GM23338 (cell line): ENCODE measurements at regions not wholly inside any gene's neighbourhood (a gene's known extent, or its start where the extent isn't known, plus 50 kb on each side); places are given as distances from the start of the nearest gene placed in this dataset.

Experiments
- ATAC-seq: fragments of 200-7000 bp; cut with Tn5 transposase; 3 replicates; pipeline ENCODE4 v1.9.1; 2020
- DNase-seq: peaks from one replicate; pipeline ENCODE4 v3.0.0-alpha.2; 2015; ENCODE audit warnings: low spot score
- H2AFZ ChIP-seq: fragments of 200-600 bp; sonication (generic); 2 replicates; pipeline ENCODE4 v1.8.0; 2016; ENCODE audit warnings: antibody characterized with exemption, mild to moderate bottlenecking, moderate library complexity
- H3F3A ChIP-seq: fragments of 200-600 bp; sonication (generic); replicated peaks from 2 replicates; pipeline ENCODE4 v1.8.0; 2017; ENCODE audit warnings: antibody characterized with exemption, mixed run types, low read depth
- H3K27ac ChIP-seq: fragments of 200-600 bp; sonication (generic); 2 replicates; pipeline ENCODE4 v1.6.1; 2016; ENCODE audit warnings: low read depth
- H3K27me3 ChIP-seq: fragments of 200-600 bp; sonication (generic); 2 replicates; pipeline ENCODE4 v1.8.0; 2016; ENCODE audit warnings: mild to moderate bottlenecking, mixed run types, moderate library complexity; ENCODE audit not compliant: insufficient read depth
- H3K36me3 ChIP-seq: fragments of 200-600 bp; sonication (generic); 2 replicates; pipeline ENCODE4 v1.8.0; 2016; ENCODE audit warnings: mild to moderate bottlenecking; ENCODE audit not compliant: insufficient read depth
- H3K4me1 ChIP-seq: fragments of 200-600 bp; sonication (generic); 2 replicates; pipeline ENCODE4 v1.8.0; 2016; ENCODE audit warnings: mild to moderate bottlenecking, moderate library complexity; ENCODE audit not compliant: insufficient read depth
- H3K4me2 ChIP-seq: fragments of 200-600 bp; sonication (generic); 2 replicates; pipeline ENCODE4 v1.7.1; 2017; ENCODE audit warnings: mixed run types
- H3K4me3 ChIP-seq: fragments of 200-600 bp; sonication (generic); 2 replicates; pipeline ENCODE4 v1.6.1; 2016; ENCODE audit warnings: mixed run types
- H3K79me2 ChIP-seq: fragments of 200-600 bp; sonication (generic); replicated peaks from 2 replicates; pipeline ENCODE4 v1.8.0; 2017; ENCODE audit warnings: mild to moderate bottlenecking; ENCODE audit not compliant: insufficient read depth
- H3K9me2 ChIP-seq: fragments of 200-600 bp; sonication (generic); 2 replicates; pipeline ENCODE4 v1.8.0; 2017; ENCODE audit not compliant: insufficient read depth
- H4K20me1 ChIP-seq: fragments of 200-600 bp; sonication (generic); replicated peaks from 2 replicates; pipeline ENCODE4 v1.8.0; 2017; ENCODE audit warnings: mild to moderate bottlenecking; ENCODE audit not compliant: insufficient read depth
- H3K27ac Mint-ChIP-seq: 2 replicates; pipeline ENCODE4 v1.8.0; 2020; ENCODE audit warnings: inconsistent platforms, mild to moderate bottlenecking, moderate library complexity, mixed read lengths
- H3K27me3 Mint-ChIP-seq: 3 replicates; pipeline ENCODE4 v1.8.0; 2022; ENCODE audit warnings: low read depth, mild to moderate bottlenecking, moderate library complexity, mixed read lengths, inconsistent platforms; ENCODE audit not compliant: insufficient read depth, poor library complexity
- H3K36me3 Mint-ChIP-seq: 3 replicates; pipeline ENCODE4 v1.8.0; 2021; ENCODE audit warnings: low read depth, mild to moderate bottlenecking, inconsistent platforms, moderate library complexity, mixed read lengths
- H3K4me1 Mint-ChIP-seq: 3 replicates; pipeline ENCODE4 v1.8.0; 2020; ENCODE audit warnings: mild to moderate bottlenecking, inconsistent platforms, mixed read lengths
- H3K4me3 Mint-ChIP-seq: 3 replicates; pipeline ENCODE4 v1.8.0; 2021; ENCODE audit warnings: moderate library complexity, mild to moderate bottlenecking, inconsistent platforms, mixed read lengths
- H3K9me3 Mint-ChIP-seq: 3 replicates; pipeline ENCODE4 v1.8.0; 2020; ENCODE audit warnings: moderate library complexity, mild to moderate bottlenecking, inconsistent platforms, mixed read lengths
- CREB1 ChIP-seq: fragments of 250-450 bp; sonication (Bioruptor Pico); IDR thresholded peaks from 2 replicates; pipeline ENCODE4 v1.5.0; 2020; ENCODE audit warnings: low read depth, mild to moderate bottlenecking, moderate library complexity
- EZH2phosphoT487 ChIP-seq: fragments of 200-600 bp; sonication (generic); IDR thresholded peaks from one replicate; pipeline ENCODE4 v1.8.1; 2018; ENCODE audit warnings: antibody characterized with exemption; ENCODE audit not compliant: unreplicated experiment
- JUNB ChIP-seq: IDR thresholded peaks from one replicate; pipeline ENCODE4 v1.6.1; 2016; ENCODE audit warnings: antibody characterized with exemption; ENCODE audit not compliant: unreplicated experiment
- NANOG ChIP-seq: IDR thresholded peaks from 2 replicates; pipeline ENCODE4 v1.6.1; 2016; ENCODE audit warnings: antibody characterized with exemption, borderline replicate concordance
- STAT1 ChIP-seq: IDR thresholded peaks from one replicate; pipeline ENCODE4 v1.6.1; 2016; ENCODE audit warnings: antibody characterized with exemption; ENCODE audit not compliant: unreplicated experiment
- ZNF114 ChIP-seq: fragments of 250-450 bp; sonication (Bioruptor Pico); IDR thresholded peaks from 2 replicates; pipeline ENCODE4 v1.5.0; 2020; ENCODE audit warnings: mild to moderate bottlenecking, moderate library complexity
- ZNF331 ChIP-seq: fragments of 250-450 bp; sonication (Bioruptor Pico); IDR thresholded peaks from 2 replicates; pipeline ENCODE4 v1.5.0; 2020; ENCODE audit warnings: low read depth, mild to moderate bottlenecking, moderate library complexity
- ZNF462 ChIP-seq: fragments of 250-450 bp; sonication (Bioruptor Pico); IDR thresholded peaks from 2 replicates; pipeline ENCODE4 v1.5.0; 2020; ENCODE audit warnings: mild to moderate bottlenecking, moderate library complexity

GRCh38 chr3:103947062-103947461 lies 1419.6 kb upstream of the ALCAM start:
- no peak overlapping the region for H3K27ac ChIP-seq
- peak overlapping the region; percentile 34 for H2AFZ ChIP-seq
- no peaks in the 10 kb centered on the region for H3K4me1 Mint-ChIP-seq
- no peaks in the 10 kb centered on the region for H3K36me3 ChIP-seq
- H3K4me3 Mint-ChIP-seq: no peak overlapping the region
- no peak for DNase-seq
- no peaks in the 10 kb centered on the region for H3K27me3 ChIP-seq
- H3K4me3 ChIP-seq: no peak overlapping the region
- no peaks in the 10 kb centered on the region for H3K9me2 ChIP-seq
- no peaks in the 10 kb centered on the region for H3K79me2 ChIP-seq
- H3K27ac Mint-ChIP-seq: no peak overlapping the region
- H3K36me3 Mint-ChIP-seq: no peaks in the 10 kb centered on the region
- H3K4me2 ChIP-seq: no peak overlapping the region
- no peaks in the 10 kb centered on the region for H3F3A ChIP-seq
- H3K27me3 Mint-ChIP-seq: no peaks in the 10 kb centered on the region
- TF ChIP-seq JUNB: no peak
- TF ChIP-seq CREB1 (CRISPR knock-in tag): no peak
- no peak for TF ChIP-seq ZNF462 (CRISPR knock-in tag)
- no peaks in the 10 kb centered on the region for H3K4me1 ChIP-seq
- no peaks in the 10 kb centered on the region for H4K20me1 ChIP-seq
- no peaks in the 10 kb centered on the region for H3K9me3 Mint-ChIP-seq
- ATAC-seq: no peak

- no peak overlapping the region for H3K4me2 ChIP-seq
- no peaks in the 10 kb centered on the region for H3K36me3 ChIP-seq
- Mint-ChIP-seq H3K4me3 (no peak overlapping the region), H3K9me3 (no peaks in the 10 kb centered on the region), H3K36me3 (no peaks in the 10 kb centered on the region), H3K4me1 (peaks cover 3% of the 10 kb centered on the region; the same call in 1 of the 3 replicates), H3K27me3 (no peaks in the 10 kb centered on the region), H3K27ac (no peak overlapping the region)
- DNase-seq (no peak), ATAC-seq (no peak)
- no peaks in the 10 kb centered on the region for H3K79me2 ChIP-seq
- no peaks in the 10 kb centered on the region for H3K4me1 ChIP-seq
- H3F3A ChIP-seq: no peaks in the 10 kb centered on the region
- H3K4me3 ChIP-seq: no peak overlapping the region
- no peak overlapping the region for H2AFZ ChIP-seq
- H3K9me2 ChIP-seq: no peaks in the 10 kb centered on the region
- no peak overlapping the region for H3K27ac ChIP-seq
- no peaks in the 10 kb centered on the region for H3K27me3 ChIP-seq
- H4K20me1 ChIP-seq: no peaks in the 10 kb centered on the region
- TF ChIP-seq ZNF462 (CRISPR knock-in tag) (no peak), EZH2phosphoT487 (no peak), STAT1 (no peak), ZNF114 (no peak), ZNF331 (CRISPR knock-in tag) (no peak), NANOG (no peak)
Observed at GRCh38 chr3:103949693-103950092, 1417.0 kb upstream of the ALCAM start.
